EL (cell line): ENCODE measurements at regions not wholly inside any gene's neighbourhood (a gene's known extent, or its start where the extent isn't known, plus 50 kb on each side); places are given as distances from the start of the nearest gene placed in this dataset.

Source experiments
- DNase-seq: peaks from one replicate; pipeline ENCODE4 v3.0.0-alpha.2; 2016

GRCh38 chr13:68386808-68387207 lies 1156.7 kb upstream of the PCDH9 start:
- DNase-seq = no peak

DNA sequence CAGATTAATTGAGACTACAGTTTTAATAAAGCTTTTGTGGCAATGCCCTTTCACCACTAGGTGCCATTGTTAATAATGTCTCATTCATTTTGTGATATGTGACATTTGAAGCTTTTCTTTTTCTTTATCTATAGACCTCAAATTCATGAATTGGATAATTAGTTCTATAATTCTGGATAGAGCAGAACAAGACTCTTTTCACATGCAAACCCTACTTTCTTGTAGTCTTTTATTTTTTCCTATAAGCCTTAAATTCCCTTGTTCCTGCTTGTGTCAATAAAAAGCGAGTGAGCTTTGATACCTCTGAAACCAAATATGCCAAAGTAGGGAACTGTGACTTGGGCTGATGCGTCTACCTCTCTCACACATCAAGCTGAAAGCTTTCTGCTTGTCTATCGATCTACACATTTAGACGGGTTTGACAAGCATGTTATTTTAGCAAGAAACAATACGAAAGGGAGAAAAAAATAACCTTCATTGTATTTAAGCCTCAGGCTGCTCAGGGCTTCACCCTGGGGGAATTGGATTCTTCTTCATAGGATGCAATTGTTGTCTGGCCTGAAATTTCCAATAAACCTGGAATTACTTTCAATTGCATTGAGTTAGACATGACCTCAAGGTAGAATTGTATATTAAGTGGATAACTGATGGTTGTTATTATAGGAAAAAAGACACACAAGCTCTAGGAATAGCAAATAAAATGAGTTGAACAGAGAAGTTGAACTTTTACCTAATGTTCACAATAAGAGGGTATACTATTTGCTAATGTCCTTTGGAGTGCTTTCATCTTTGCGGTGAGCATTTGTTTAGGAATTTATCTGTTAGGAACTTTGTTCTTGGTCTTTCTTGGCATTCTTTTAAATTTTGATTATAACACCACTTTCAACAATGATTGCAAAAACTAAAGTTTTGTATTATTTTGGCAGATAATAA lies 1150.2 kb upstream of the PCDH9 start:
- DNase-seq = no peak

- no peak for DNase-seq
Observed at GRCh38 chr13:68378294-68378693, 1148.2 kb upstream of the PCDH9 start.

GRCh38 chr13:68375004-68375403 lies 1144.9 kb upstream of the PCDH9 start:
- DNase-seq = no peak

- DNase-seq = no peak
Observed at GRCh38 chr13:68369739-68370138, 1139.6 kb upstream of the PCDH9 start.

DNA sequence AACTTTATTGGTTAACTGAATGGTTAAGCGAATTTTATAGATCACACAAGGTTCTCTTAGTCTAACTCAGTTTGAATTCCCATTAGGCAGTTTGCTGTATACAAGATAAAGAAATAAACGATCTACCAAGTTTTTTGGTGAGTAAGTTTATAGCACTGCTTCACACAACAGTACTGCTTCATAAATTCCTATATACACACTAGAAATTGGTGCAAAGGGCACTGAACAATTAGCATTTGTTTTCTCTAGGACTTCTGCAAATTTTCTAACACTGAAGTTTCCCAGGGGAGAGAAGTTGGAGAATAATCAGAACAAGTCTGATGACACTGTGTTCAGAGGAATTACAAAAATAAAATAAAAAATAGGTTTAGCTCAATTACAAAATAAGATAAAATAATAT lies 1138.8 kb upstream of the PCDH9 start:
- DNase-seq = no peak

DNA sequence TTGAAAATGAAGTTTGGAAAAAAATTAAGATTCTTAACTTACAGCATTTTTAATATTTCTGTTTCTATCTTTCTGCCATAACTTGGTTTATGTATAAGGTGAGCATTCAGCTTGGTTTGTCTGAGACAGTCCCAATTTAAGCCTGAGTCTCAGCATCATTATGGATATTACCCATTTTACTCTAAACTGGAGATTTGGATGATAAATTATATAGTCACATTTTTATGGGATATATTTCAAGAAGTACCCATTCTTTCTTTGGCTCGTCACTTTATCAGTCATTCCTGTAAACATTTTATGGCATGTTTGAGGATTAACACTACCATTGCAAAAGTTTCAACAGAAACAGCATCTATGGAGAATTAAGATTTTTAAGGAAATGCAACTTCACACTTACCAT lies 1129.0 kb upstream of the PCDH9 start:
- no peak for DNase-seq

DNA sequence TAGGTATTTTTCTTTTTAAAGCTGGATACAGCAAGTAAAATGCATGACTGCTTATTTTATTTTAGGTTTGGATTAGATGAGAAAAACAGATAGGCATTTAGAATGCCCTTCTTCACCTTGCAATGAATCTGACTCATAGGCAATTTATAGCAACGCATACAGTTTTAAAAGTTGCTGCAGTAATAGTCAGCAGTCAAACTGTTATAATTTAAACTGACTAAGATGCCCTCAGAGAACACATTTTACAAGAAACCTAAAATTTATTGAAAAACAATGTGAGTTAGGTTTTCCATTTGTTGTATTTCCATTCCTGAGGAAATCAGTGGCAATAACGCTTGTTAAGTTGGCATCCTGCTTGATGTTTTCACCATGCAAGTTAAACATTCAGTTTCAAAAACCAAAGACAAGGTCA lies 1128.2 kb upstream of the PCDH9 start:
- no peak for DNase-seq

GRCh38 chr13:68350554-68350953 lies 1120.4 kb upstream of the PCDH9 start:
- no peak for DNase-seq

DNA sequence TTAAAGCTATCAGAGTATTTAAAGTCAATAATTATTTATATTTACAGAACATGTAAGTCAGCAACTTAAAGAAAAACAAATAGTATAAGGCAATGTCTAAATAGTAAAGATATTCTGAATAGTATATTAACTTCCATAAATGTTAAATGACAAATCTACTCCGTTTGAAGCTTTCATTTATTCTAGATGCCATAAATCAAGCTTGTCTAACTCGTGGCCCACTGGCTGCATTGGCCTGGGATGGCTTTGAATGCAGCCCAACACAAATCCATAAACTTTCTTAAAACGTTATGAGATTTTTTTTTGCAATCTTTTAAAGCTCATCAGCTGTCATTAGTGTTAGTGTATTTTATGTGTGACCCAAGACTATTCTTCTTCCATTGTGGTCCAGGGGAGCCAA lies 1117.1 kb upstream of the PCDH9 start:
- DNase-seq = no peak

DNA sequence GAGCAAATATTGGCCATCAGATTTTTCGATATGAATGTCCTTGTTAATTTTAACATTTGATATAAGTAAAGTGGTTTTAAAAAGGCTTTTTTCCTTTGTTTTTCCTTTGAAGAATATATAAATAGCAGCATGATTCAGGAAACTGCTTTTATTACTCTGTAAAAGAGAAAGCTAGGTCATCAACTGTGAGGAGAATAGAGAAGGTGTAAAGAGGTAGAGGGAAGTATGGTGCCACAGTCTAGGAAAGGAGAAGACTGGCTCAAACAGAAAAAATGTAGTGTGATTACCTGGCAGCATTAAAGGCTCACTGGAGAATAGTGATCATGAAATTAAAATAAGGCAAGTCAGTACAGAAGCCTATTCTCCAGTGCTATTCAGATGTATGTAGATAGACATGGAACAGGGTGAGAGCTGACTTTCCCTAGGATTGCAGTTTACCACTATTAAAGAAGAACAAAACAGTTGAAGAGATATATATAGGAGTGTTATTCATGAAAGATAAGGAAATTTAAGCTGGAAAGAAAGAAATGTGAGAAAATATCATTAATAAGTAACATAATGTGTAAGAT lies 1115.9 kb upstream of the PCDH9 start:
- no peak for DNase-seq

- DNase-seq = no peak
Observed at GRCh38 chr13:68323124-68323523, 1093.0 kb upstream of the PCDH9 start.

DNA sequence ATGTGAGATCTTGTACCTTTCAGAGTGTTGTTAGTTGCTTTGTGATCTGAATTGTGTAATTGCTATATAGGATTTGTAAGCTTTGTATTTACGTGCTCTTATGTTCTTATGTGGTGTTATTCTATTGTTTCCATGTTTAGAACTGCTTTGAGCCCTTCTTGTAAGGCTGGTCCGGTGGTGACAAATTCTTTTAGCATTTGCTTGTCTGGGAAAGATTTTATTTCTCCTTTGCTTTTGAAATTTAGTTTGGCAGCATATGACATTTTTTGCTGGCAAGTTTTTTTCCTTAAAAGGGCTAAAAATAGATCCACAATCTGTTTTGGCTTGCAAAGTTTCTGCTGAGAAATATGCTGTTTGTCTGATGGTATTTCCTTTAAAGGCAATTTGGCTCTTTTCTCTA lies 1089.2 kb upstream of the PCDH9 start:
- no peak for DNase-seq

GRCh38 chr13:68304286-68304893 lies 1074.3 kb upstream of the PCDH9 start:
- no peak for DNase-seq

DNA sequence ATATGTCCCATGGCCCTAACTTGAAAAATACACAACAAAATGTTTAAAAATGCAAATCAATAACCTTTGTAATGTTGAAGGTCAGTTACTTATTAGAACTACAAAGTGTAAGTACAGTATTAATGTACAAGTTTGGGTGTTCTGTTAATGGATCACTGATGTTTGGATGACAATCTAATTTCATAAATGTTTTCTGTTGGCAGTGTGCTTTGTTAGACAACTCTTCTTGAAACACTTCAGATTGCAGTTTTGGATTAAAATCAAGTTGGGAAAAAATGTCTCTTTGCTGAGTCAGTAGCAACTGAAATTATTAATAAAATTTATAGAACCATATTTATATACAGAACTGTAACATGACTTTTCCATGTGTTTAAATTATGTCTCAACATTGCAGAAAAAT lies 1063.5 kb upstream of the PCDH9 start:
- DNase-seq = no peak

DNA sequence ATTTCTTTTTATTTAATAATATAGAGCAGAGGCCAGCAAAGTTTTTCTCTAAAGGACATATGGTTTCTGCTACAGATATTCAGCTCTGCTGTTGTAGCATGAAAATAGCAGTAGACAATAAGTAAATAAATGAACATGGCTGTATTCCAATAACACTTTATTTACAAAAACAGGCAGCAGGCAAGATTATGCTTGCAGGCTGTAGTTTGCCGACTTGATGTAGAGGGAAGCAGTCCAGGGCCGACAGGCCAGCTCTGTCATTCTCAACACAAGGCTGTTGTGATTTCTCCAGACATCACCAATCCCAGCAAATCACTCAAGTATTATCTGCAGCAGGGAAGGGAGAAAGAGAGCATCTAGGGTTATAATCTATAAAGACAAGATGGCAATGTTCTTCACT lies 1062.5 kb upstream of the PCDH9 start:
- no peak for DNase-seq

DNA sequence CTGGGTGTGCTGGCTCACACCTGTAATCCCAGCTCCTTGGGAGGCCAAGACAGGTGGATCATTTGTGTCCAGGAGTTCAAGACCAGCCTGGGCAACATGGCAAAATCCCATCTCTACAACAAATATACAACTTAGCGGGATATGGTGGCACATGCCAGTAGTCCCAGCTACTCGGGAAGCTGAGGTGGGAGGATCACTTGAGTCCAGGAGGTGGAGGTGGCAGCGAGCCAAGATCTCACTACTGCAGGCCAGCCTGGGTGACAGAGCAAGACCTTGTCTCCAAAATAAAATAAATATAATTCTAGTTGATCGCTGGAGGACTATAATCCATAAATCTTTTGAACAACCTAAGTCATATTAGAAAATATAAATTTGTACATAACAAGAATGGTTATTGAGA lies 1061.5 kb upstream of the PCDH9 start:
- no peak for DNase-seq

DNA sequence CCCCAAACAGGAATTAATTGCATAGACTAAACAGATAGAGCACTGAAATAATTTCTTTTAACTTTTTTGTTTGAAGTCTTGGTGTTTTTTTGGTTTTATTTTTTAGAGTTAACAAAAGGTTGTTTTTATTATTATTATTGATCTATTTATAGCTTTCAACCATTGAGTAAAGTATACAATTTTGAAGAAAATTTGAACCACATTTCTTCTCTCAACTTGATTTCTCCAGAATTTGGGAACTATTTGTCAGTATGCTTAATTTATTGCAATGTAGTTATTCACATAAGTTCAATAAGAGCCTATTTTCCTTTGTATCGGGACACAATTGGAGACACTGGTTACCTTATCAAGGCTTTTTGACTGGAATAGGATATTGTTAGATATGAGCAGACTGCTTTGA lies 1045.6 kb upstream of the PCDH9 start:
- no peak for DNase-seq

GRCh38 chr13:68272652-68273051 lies 1042.5 kb upstream of the PCDH9 start:
- no peak for DNase-seq

- no peak for DNase-seq
Observed at GRCh38 chr13:68264692-68265091, 1034.6 kb upstream of the PCDH9 start.

GRCh38 chr13:68261105-68261504 lies 1031.0 kb upstream of the PCDH9 start:
- DNase-seq = no peak

DNA sequence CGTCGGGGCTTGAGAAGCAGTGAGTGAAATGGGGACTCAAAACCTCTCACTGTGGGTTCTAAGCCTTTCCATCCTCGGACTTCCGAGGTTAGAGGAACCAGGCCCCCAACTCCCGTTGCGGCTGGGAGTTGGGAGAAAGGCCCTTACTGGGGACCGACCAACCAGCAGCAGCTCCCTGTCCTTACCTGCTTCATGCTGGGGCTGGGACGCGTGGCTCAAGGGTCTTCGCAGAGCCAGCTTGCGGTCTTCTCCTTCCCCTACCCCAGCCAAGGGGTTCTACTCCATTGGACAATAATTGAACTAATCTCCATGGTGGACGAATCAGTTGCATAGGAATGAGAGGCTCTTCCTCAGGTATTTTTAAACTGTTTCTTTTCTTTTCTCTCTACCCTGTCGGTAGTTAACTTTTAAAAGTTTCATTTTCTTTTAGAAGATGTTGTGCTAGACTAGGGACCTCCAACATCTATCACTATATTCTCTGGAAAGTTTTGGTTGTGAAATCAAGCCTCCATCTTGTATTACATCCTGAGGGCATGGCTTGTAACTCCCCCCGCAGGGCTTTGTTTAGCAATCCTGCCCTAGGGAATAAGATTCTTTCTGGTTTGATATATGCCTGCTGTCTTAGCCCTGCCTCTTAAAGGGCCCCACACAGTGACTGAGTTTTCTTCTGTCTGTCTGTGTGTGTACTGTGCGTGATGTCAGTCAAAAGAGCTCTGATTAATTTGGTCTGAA lies 1027.1 kb upstream of the PCDH9 start:
- no peak for DNase-seq

DNA sequence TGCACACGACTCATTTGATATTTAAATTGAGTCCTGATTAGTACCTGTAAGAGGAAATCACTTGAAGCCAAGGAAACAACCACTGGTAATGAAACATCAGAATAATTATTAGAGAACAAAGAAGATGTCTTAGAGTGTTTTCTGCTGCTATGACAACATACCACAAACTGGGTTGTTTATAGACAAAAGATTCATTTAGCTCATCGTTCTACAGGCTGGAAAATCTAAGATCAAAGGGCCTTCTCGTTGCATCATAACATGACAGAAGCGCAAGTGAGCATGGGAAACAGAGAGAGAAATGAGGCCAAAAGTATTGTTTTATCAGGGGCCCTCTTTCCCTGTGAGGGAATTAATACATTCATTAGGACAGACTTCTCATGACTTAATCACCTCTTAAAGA lies 1024.0 kb upstream of the PCDH9 start:
- no peak for DNase-seq

- DNase-seq = no peak
Observed at GRCh38 chr13:68234274-68234673, 1004.1 kb upstream of the PCDH9 start.
